Keratinocyte (primary cell): ENCODE measurements at regions not wholly inside any gene's neighbourhood (a gene's known extent, or its start where the extent isn't known, plus 50 kb on each side); places are given as distances from the start of the nearest gene placed in this dataset.

Experiments used
- CTCF ChIP-seq, 3 experiments: IDR thresholded peaks in 1 of 3; conservative IDR thresholded peaks in 1 of 3; optimal IDR thresholded peaks in 1 of 3; 2 replicates in 2 of 3; 3 replicates in 1 of 3; pipeline versions ENCODE3 to v1.5.1; 2011; ENCODE audit warnings: low read length in 3 of 3, mild to moderate bottlenecking in 3 of 3, moderate library complexity in 2 of 3, control low read depth in 1 of 3, inconsistent platforms in 1 of 3; ENCODE audit not compliant: insufficient read depth in 2 of 3; ENCODE audit errors: extremely low read depth in 1 of 3
- EZH2 ChIP-seq: IDR thresholded peaks from one replicate; pipeline ENCODE4 v1.6.1; 2012; ENCODE audit warnings: inconsistent platforms, mild to moderate bottlenecking, low read length, moderate library complexity

- peak in 2 of 3 experiments; percentile 30 to 45 for TF ChIP-seq CTCF (optimal IDR thresholded peaks at IDR 0.05 in 1 of 3, IDR thresholded peaks at IDR 0.05 in 1 of 3, conservative IDR thresholded peaks at IDR 0.05 in 1 of 3; ENCODE audit: extremely low read depth in 1 of 3, insufficient read depth in 2 of 3, low read length in 3 of 3)
- no peak for TF ChIP-seq EZH2
These were observed 221.3 kb upstream of the FTMT start for GRCh38 chr5:121630402-121630801.
